Naive thymus-derived CD8-positive, alpha-beta T cell (primary cell): ENCODE measurements at regions not wholly inside any gene's neighbourhood (a gene's known extent, or its start where the extent isn't known, plus 50 kb on each side); places are given as distances from the start of the nearest gene placed in this dataset.
"Not testable (repeated sequence)": the region's sequence is repeated elsewhere in the genome, so short reads cannot be mapped to it uniquely, and the experiment has no call there.

ENCODE experiments used
- ATAC-seq, 2 donors: fragments of 150-1000 bp; cut with Tn5 transposase in 1 of 2; sonication (Bioruptor Pico), chemical (Tn5 transposase) in 1 of 2; 1 replicate in 1 of 2; 2 replicates in 1 of 2; pipeline ENCODE4 v1.10.0; 2021; ENCODE audit warnings: mild to moderate bottlenecking in 2 of 2, moderate library complexity in 2 of 2
- POLR2A ChIA-PET: fragments of 350-600 bp; sonication (Branson Sonifier 250); formaldehyde crosslinking; loops from one replicate; lab custom pipeline; 2021; ENCODE audit warnings: antibody characterized with exemption; lab: Charles Lee
- DNase-seq, 10 donors: peaks; one replicate each; pipeline versions ENCODE4 v3.0.0 to v3.0.0-alpha.2; 2020 to 2022
- H3K27ac Mint-ChIP-seq, 10 donors: one replicate each; pipeline ENCODE4 v1.8.0; 2020 to 2022; ENCODE audit warnings: mild to moderate bottlenecking in 10 of 10, mixed read lengths in 10 of 10, moderate library complexity in 4 of 10, inconsistent platforms in 1 of 10
- H3K27me3 Mint-ChIP-seq, 5 donors: one replicate each; pipeline ENCODE4 v1.8.0; 2021 to 2022; ENCODE audit warnings: mixed read lengths in 5 of 5
- H3K36me3 Mint-ChIP-seq, 3 donors: one replicate each; pipeline ENCODE4 v1.8.0; 2020 to 2022; ENCODE audit warnings: mixed read lengths in 3 of 3, mild to moderate bottlenecking in 2 of 3, inconsistent platforms in 1 of 3
- H3K4me1 Mint-ChIP-seq, 4 donors: one replicate each; pipeline ENCODE4 v1.8.0; 2021 to 2022; ENCODE audit warnings: mixed read lengths in 4 of 4
- H3K4me3 Mint-ChIP-seq, 10 donors: one replicate each; pipeline ENCODE4 v1.8.0; 2020 to 2022; ENCODE audit warnings: mild to moderate bottlenecking in 10 of 10, mixed read lengths in 10 of 10, moderate library complexity in 6 of 10, inconsistent platforms in 1 of 10
- H3K9me3 Mint-ChIP-seq, 9 donors: one replicate each; pipeline ENCODE4 v1.8.0; 2020 to 2022; ENCODE audit warnings: mixed read lengths in 9 of 9, mild to moderate bottlenecking in 3 of 9, inconsistent platforms in 1 of 9, moderate library complexity in 1 of 9

DNA sequence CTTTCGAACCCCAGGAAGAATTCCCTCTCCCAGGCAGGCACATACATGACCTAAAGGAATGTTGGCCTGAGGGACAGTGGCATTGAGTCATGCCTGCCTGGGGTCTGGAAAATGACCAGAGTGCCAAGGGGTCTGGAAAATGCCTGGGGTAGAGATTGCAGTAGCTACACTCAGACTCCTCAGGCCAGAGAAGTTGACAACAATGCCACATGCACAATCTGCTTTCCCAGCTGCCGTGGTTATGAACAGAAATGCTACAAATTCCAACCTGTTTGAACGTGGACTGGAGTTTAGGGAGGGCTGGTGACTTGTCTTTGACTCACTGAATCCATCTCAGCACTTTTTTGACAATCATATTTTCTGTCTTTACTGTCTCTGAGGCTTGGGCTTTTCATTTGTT is 250.0 kb downstream of the ABCC12 start:
- no peak overlapping the region for H3K27ac Mint-ChIP-seq
- H3K9me3 Mint-ChIP-seq = peaks cover 0 to 13% (median 6%) of the 10 kb centered on the region in 9 donors
- peaks cover 0 to 5% (median 0%) of the 10 kb centered on the region in 3 donors for H3K36me3 Mint-ChIP-seq
- no peak overlapping the region for H3K4me3 Mint-ChIP-seq
- no peaks in the 10 kb centered on the region for H3K4me1 Mint-ChIP-seq
- POLR2A ChIA-PET = no interaction called here
- ATAC-seq = no peak
- DNase-seq = no peak
- no peaks in the 10 kb centered on the region for H3K27me3 Mint-ChIP-seq

GRCh38 chr16:47904691-47905090 is 251.1 kb downstream of the ABCC12 start:
- Mint-ChIP-seq H3K4me3 (no peak overlapping the region), H3K27ac (no peak overlapping the region), H3K9me3 (peaks cover 0 to 10% (median 6%) of the 10 kb centered on the region in 9 donors), H3K27me3 (peaks cover 0 to 2% (median 0%) of the 10 kb centered on the region in 5 donors), H3K36me3 (peaks cover 0 to 5% (median 0%) of the 10 kb centered on the region in 3 donors), H3K4me1 (no peaks in the 10 kb centered on the region)
- DNase-seq (no peak), ATAC-seq (no peak)
- POLR2A ChIA-PET = no interaction called here

DNA sequence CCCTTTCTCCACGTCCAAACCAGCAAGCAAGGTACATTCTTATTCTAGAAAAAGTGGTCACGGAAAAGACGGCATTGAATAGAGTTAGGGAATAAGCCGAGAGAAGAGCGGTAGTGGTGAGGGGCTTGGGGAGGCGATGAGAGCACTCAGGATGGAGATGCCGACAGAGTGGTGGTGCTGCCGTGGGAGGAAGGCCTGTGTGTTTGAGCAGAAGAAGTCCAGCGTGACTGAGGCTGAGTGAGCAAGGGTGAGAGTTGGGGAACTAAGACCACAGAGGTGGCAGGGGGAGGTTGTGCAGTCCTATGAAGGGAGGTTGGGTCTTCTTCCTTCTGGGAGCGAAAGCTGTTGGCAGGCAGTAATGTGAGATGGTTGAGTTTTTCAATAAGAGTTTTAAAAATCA is 252.3 kb downstream of the ABCC12 start:
- Mint-ChIP-seq H3K4me3 (no peak overlapping the region), H3K4me1 (no peaks in the 10 kb centered on the region), H3K27ac (no peak overlapping the region), H3K9me3 (peaks cover 0 to 17% (median 4%) of the 10 kb centered on the region in 9 donors), H3K36me3 (no peaks in the 10 kb centered on the region), H3K27me3 (peaks cover 0 to 6% (median 0%) of the 10 kb centered on the region in 5 donors)
- DNase-seq = no peak
- ATAC-seq = no peak
- POLR2A ChIA-PET = no interaction called here

- DNase-seq, H3K4me1 Mint-ChIP-seq, H3K36me3 Mint-ChIP-seq, H3K4me3 Mint-ChIP-seq, ATAC-seq, H3K27ac Mint-ChIP-seq, POLR2A ChIA-PET: not testable (repeated sequence)
- H3K9me3 Mint-ChIP-seq = peaks cover 0 to 30% (median 4%) of the 10 kb centered on the region in 9 donors
- peaks cover 0 to 15% (median 2%) of the 10 kb centered on the region in 5 donors for H3K27me3 Mint-ChIP-seq
Observed at GRCh38 chr16:47897105-47897504, 258.7 kb downstream of the ABCC12 start.

GRCh38 chr16:47895146-47895545 is 260.6 kb downstream of the ABCC12 start:
- no peak overlapping the region for H3K4me3 Mint-ChIP-seq
- H3K4me1 Mint-ChIP-seq = no peaks in the 10 kb centered on the region
- H3K27ac Mint-ChIP-seq = no peak overlapping the region
- H3K36me3 Mint-ChIP-seq = peaks cover 0 to 7% (median 0%) of the 10 kb centered on the region in 3 donors
- peaks cover 0 to 41% (median 3%) of the 10 kb centered on the region in 9 donors for H3K9me3 Mint-ChIP-seq
- no peak for DNase-seq
- POLR2A ChIA-PET = no interaction called here
- peaks cover 0 to 20% (median 3%) of the 10 kb centered on the region in 5 donors for H3K27me3 Mint-ChIP-seq
- ATAC-seq = no peak

DNA sequence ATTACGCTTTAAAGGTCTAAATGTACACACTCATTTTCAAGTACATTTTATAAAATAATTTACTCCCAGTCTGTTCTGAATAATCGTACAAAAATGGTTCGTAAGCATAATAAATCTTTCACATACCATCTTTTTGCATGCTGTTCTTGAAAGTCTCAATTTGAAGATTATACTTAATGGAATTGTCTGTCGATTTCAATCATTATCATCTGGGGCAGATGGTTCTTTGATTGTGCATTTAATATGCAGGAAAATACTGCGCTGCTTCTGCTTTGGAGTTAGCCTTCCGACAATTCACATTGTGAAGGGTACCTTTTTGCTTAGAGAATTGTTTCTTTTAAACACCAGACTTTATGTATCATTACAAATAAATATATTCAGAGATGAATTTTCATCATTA is 262.8 kb downstream of the ABCC12 start:
- no peak overlapping the region for H3K4me3 Mint-ChIP-seq
- H3K4me1 Mint-ChIP-seq = no peaks in the 10 kb centered on the region
- H3K36me3 Mint-ChIP-seq = peaks cover 0 to 10% (median 0%) of the 10 kb centered on the region in 3 donors
- peaks cover 6 to 25% (median 12%) of the 10 kb centered on the region in 5 donors for H3K27me3 Mint-ChIP-seq
- POLR2A ChIA-PET = no interaction called here
- H3K27ac Mint-ChIP-seq = no peak overlapping the region
- peaks cover 0 to 30% (median 6%) of the 10 kb centered on the region in 9 donors for H3K9me3 Mint-ChIP-seq
- DNase-seq = no peak
- no peak for ATAC-seq

DNA sequence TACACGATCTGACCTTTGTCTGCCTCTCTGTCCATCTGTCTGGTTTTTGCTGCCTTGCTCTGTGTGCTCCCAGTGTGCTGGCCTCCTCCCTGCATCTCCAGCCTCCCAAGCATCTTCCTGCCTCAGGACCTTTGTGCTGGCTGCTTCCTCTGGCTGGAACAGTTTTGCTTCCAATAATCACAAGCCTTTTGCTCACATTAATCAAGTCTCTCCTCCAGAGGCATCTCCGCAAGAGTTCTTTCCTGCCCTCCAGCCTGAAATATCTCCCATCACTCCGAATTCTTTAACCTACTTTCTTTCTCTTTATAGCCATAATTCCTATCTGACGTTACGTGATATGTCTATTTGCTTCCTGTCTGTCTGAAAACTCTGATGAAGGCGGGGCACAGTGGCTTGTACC is 267.1 kb downstream of the ABCC12 start:
- H3K36me3 Mint-ChIP-seq = peaks cover 0 to 5% (median 0%) of the 10 kb centered on the region in 3 donors
- POLR2A ChIA-PET = no interaction called here
- ATAC-seq = no peak
- H3K9me3 Mint-ChIP-seq = peaks cover 0 to 21% (median 0%) of the 10 kb centered on the region in 9 donors
- no peak overlapping the region for H3K27ac Mint-ChIP-seq
- peaks cover 12 to 35% (median 20%) of the 10 kb centered on the region in 5 donors for H3K27me3 Mint-ChIP-seq
- H3K4me3 Mint-ChIP-seq = no peak overlapping the region
- no peak for DNase-seq
- H3K4me1 Mint-ChIP-seq = no peaks in the 10 kb centered on the region

GRCh38 chr16:47888142-47888541 is 267.7 kb downstream of the ABCC12 start:
- H3K9me3 Mint-ChIP-seq = peaks cover 0 to 21% (median 0%) of the 10 kb centered on the region in 9 donors
- H3K27me3 Mint-ChIP-seq = peaks cover 11 to 39% (median 20%) of the 10 kb centered on the region in 5 donors
- ATAC-seq = no peak
- no peak overlapping the region for H3K27ac Mint-ChIP-seq
- H3K36me3 Mint-ChIP-seq = peaks cover 0 to 5% (median 0%) of the 10 kb centered on the region in 3 donors
- H3K4me3 Mint-ChIP-seq = no peak overlapping the region
- no peak for DNase-seq
- POLR2A ChIA-PET = no interaction called here
- no peaks in the 10 kb centered on the region for H3K4me1 Mint-ChIP-seq

- DNase-seq = no peak
Observed at GRCh38 chr16:47887496-47887895, 268.3 kb downstream of the ABCC12 start.

GRCh38 chr16:47886631-47887415 is 269.0 kb downstream of the ABCC12 start:
- Mint-ChIP-seq H3K4me3 (no peak overlapping the region), H3K27me3 (peaks cover 11 to 35% (median 20%) of the 10 kb centered on the region in 5 donors), H3K4me1 (no peaks in the 10 kb centered on the region), H3K9me3 (peaks cover 0 to 21% (median 0%) of the 10 kb centered on the region in 9 donors), H3K36me3 (peaks cover 0 to 5% (median 0%) of the 10 kb centered on the region in 3 donors), H3K27ac (peak overlapping the region in 1 of 10 donors; percentile 78)
- ATAC-seq (no peak), DNase-seq (no peak)
- POLR2A ChIA-PET = no interaction called here

More at GRCh38 chr16:47887496-47887895, 268.3 kb downstream of the ABCC12 start:
- H3K9me3 Mint-ChIP-seq = peaks cover 0 to 21% (median 0%) of the 10 kb centered on the region in 9 donors
- POLR2A ChIA-PET = no interaction called here
- peaks cover 0 to 5% (median 0%) of the 10 kb centered on the region in 3 donors for H3K36me3 Mint-ChIP-seq
- no peaks in the 10 kb centered on the region for H3K4me1 Mint-ChIP-seq
- peaks cover 11 to 39% (median 20%) of the 10 kb centered on the region in 5 donors for H3K27me3 Mint-ChIP-seq
- no peak for ATAC-seq
- H3K4me3 Mint-ChIP-seq = no peak overlapping the region
- H3K27ac Mint-ChIP-seq = no peak overlapping the region

DNA sequence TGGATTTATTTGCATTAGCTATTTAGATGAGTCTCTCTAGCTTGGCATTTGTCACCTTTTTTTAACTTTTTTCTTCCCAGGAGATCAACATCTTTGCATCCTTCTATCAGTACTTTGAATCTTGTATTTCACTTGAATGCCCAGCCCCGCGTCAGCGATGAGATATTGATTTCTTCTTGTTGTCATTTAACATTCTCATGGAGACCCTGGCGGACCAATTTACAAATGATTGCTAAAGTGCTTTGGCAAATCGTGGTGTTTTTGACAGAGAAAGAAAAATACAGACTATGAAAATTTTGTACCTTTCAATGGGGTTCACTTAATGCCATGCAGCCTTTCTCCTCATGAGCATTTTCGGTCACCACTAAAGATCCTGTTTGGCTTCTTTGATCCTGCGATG is 269.7 kb downstream of the ABCC12 start:
- H3K4me1 Mint-ChIP-seq = no peaks in the 10 kb centered on the region
- DNase-seq (no peak), ATAC-seq (no peak)
- no peak overlapping the region for H3K27ac Mint-ChIP-seq
- H3K27me3 Mint-ChIP-seq = peaks cover 11 to 31% (median 17%) of the 10 kb centered on the region in 5 donors
- peaks cover 0 to 5% (median 0%) of the 10 kb centered on the region in 3 donors for H3K36me3 Mint-ChIP-seq
- POLR2A ChIA-PET = no interaction called here
- peaks cover 0 to 16% (median 0%) of the 10 kb centered on the region in 9 donors for H3K9me3 Mint-ChIP-seq
- H3K4me3 Mint-ChIP-seq = no peak overlapping the region

DNA sequence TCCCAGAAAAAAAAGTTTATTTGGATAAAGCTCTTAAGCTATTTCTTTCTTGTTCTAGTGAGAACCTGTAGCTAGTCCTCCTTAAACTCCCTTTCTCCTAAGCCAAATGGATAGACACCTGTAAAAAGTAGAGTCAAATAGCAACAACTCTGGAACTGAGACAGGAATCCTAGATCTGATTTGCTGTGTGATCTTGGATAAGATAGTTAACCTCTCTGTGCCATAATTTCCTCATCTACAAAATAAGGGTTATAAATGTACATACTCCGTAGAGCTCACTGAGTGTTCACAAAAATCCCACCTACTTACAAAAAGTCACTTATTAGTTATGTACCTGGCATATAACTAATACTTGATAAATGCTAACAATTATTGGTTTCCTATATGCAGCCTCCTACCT is 270.3 kb downstream of the ABCC12 start:
- H3K27me3 Mint-ChIP-seq = peaks cover 11 to 35% (median 17%) of the 10 kb centered on the region in 5 donors
- H3K4me1 Mint-ChIP-seq = no peaks in the 10 kb centered on the region
- no peak overlapping the region for H3K4me3 Mint-ChIP-seq
- ATAC-seq (no peak), DNase-seq (no peak)
- POLR2A ChIA-PET = no interaction called here
- H3K36me3 Mint-ChIP-seq = peaks cover 0 to 5% (median 0%) of the 10 kb centered on the region in 3 donors
- H3K27ac Mint-ChIP-seq = no peak overlapping the region
- peaks cover 0 to 14% (median 0%) of the 10 kb centered on the region in 9 donors for H3K9me3 Mint-ChIP-seq

GRCh38 chr16:47884116-47884725 is 271.6 kb downstream of the ABCC12 start:
- H3K4me1 Mint-ChIP-seq = no peaks in the 10 kb centered on the region
- peaks cover 0 to 5% (median 0%) of the 10 kb centered on the region in 3 donors for H3K36me3 Mint-ChIP-seq

More at GRCh38 chr16:47884116-47884725, 271.6 kb downstream of the ABCC12 start:
- POLR2A ChIA-PET = no interaction called here
- Mint-ChIP-seq H3K9me3 (peaks cover 0 to 8% (median 0%) of the 10 kb centered on the region in 9 donors), H3K27me3 (peaks cover 9 to 29% (median 15%) of the 10 kb centered on the region in 5 donors), H3K27ac (peak overlapping the region in 1 of 10 donors; percentile 66), H3K4me3 (no peak overlapping the region)
- ATAC-seq = no peak
- DNase-seq = no peak
